AG09309 (cell line): ENCODE measurements at regions not wholly inside any gene's neighbourhood (a gene's known extent, or its start where the extent isn't known, plus 50 kb on each side); places are given as distances from the start of the nearest gene placed in this dataset.

Experiments used
- DNase-seq: peaks from one replicate; pipeline ENCODE4 v3.0.0-alpha.2; 2010; ENCODE audit warnings: low read depth
- H3K4me3 ChIP-seq: 2 replicates; pipeline ENCODE4 v1.5.1; 2011; ENCODE audit warnings: mild to moderate bottlenecking, low read depth, low read length, moderate library complexity; ENCODE audit not compliant: control insufficient read depth
- CTCF ChIP-seq: IDR thresholded peaks from 2 replicates; pipeline ENCODE4 v1.5.1; 2011; ENCODE audit warnings: mild to moderate bottlenecking, low read depth, low read length, inconsistent platforms; ENCODE audit not compliant: insufficient read depth, control insufficient read depth; ENCODE audit errors: missing control alignments

- DNase-seq = no peak
- H3K4me3 ChIP-seq = no peak overlapping the region
- no peak for TF ChIP-seq CTCF
Observed at GRCh38 chr16:16945207-16945606, 525.6 kb downstream of the XYLT1 start.

- DNase-seq = no peak
- no peak overlapping the region for H3K4me3 ChIP-seq
- no peak for TF ChIP-seq CTCF
Observed at GRCh38 chr16:16956376-16956775, 514.4 kb downstream of the XYLT1 start.

GRCh38 chr16:16960785-16961184 lies 510.0 kb downstream of the XYLT1 start:
- no peak for TF ChIP-seq CTCF
- no peak overlapping the region for H3K4me3 ChIP-seq
- DNase-seq = no peak

- no peak for TF ChIP-seq CTCF
- no peak overlapping the region for H3K4me3 ChIP-seq
- DNase-seq = no peak
Observed at GRCh38 chr16:16966439-16966838, 504.3 kb downstream of the XYLT1 start.

- DNase-seq = no peak
- H3K4me3 ChIP-seq = no peak overlapping the region
- TF ChIP-seq CTCF = no peak
Observed at GRCh38 chr16:16971042-16971441, 499.7 kb downstream of the XYLT1 start.

- DNase-seq = no peak
- TF ChIP-seq CTCF = no peak
- no peak overlapping the region for H3K4me3 ChIP-seq
Observed at GRCh38 chr16:16972831-16973230, 497.9 kb downstream of the XYLT1 start.
